ENCODE measurements at regions not wholly inside any gene's neighbourhood (a gene's known extent, or its start where the extent isn't known, plus 50 kb on each side); places are given as distances from the start of the nearest gene placed in this dataset.

GRCh38 chrX:14420841-14421240 lies 108.5 kb upstream of the GLRA2 start:
- H3K36me3 ChIP-seq, result no peaks in the 10 kb centered on the region
- no peak overlapping the region for H3K27ac ChIP-seq
- H3K9me3 ChIP-seq, result no peaks in the 10 kb centered on the region
- H3K27me3 ChIP-seq, result no peaks in the 10 kb centered on the region
- no peak overlapping the region for H3K4me3 ChIP-seq
- no peak for TF ChIP-seq POLR2A (IDR thresholded peaks at IDR 0.05)
- no peak for TF ChIP-seq CTCF (IDR thresholded peaks at IDR 0.05)
- TF ChIP-seq POLR2AphosphoS5 (IDR thresholded peaks at IDR 0.05; ENCODE audit: insufficient read depth in 1 of 2, low read depth in 1 of 2), result no peak
- DNase-seq (ENCODE audit: extremely low spot score in 2 of 2), result no peak
- no peaks in the 10 kb centered on the region for H3K4me1 ChIP-seq
- intact Hi-C loops (cut with DNase I), result no loop called here

GRCh38 chrX:14412686-14413085 lies 116.7 kb upstream of the GLRA2 start:
- no peak for TF ChIP-seq CTCF (IDR thresholded peaks at IDR 0.05)
- TF ChIP-seq POLR2A (IDR thresholded peaks at IDR 0.05), result no peak
- TF ChIP-seq POLR2AphosphoS5 (IDR thresholded peaks at IDR 0.05; ENCODE audit: insufficient read depth in 1 of 2, low read depth in 1 of 2), result no peak
- intact Hi-C loops (cut with DNase I), result no loop called here

DNA sequence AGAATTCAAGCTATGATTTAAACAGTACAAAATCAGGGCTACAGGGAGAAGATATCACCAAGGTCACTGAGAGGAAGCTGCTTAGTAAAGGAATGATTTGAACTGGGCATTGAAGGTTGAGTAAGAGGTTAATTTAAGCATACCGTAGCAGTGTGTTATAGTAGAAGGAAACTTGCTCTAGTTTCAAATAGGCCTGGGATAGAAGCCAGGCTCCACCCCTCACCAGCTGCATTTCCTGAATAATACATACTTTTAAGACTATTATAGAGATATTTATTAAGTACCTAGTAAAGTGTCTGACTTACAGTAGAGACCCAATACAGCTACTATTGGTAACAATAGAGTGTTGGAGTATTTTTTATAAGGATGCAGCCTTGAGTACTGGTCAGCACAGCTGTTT lies 118.0 kb upstream of the GLRA2 start:
- no peaks in the 10 kb centered on the region for H3K36me3 ChIP-seq

More at GRCh38 chrX:14412686-14413085, 116.7 kb upstream of the GLRA2 start:
- Histone ChIP-seq H3K4me3 (no peak overlapping the region), H3K4me1 (no peaks in the 10 kb centered on the region), H3K27me3 (no peaks in the 10 kb centered on the region), H3K27ac (no peak overlapping the region), H3K36me3 (no peaks in the 10 kb centered on the region), H3K9me3 (no peaks in the 10 kb centered on the region)
- no peak for DNase-seq (ENCODE audit: extremely low spot score in 2 of 2)

GRCh38 chrX:14409341-14409740 lies 120.0 kb upstream of the GLRA2 start:
- intact Hi-C loops (cut with DNase I), result no loop called here
- Histone ChIP-seq H3K9me3 (no peaks in the 10 kb centered on the region), H3K27ac (no peak overlapping the region)

More for the DNA sequence above, 118.0 kb upstream of the GLRA2 start:
- Histone ChIP-seq H3K9me3 (no peaks in the 10 kb centered on the region), H3K27me3 (no peaks in the 10 kb centered on the region), H3K27ac (no peak overlapping the region), H3K4me3 (no peak overlapping the region), H3K4me1 (no peaks in the 10 kb centered on the region)
- TF ChIP-seq POLR2AphosphoS5 (IDR thresholded peaks at IDR 0.05; ENCODE audit: insufficient read depth in 1 of 2, low read depth in 1 of 2) (no peak), POLR2A (IDR thresholded peaks at IDR 0.05) (no peak), CTCF (IDR thresholded peaks at IDR 0.05) (no peak)
- no peak for DNase-seq (ENCODE audit: extremely low spot score in 2 of 2)
- intact Hi-C loops (cut with DNase I), result no loop called here

GRCh38 chrX:14406225-14406624 lies 123.1 kb upstream of the GLRA2 start:
- TF ChIP-seq POLR2A (IDR thresholded peaks at IDR 0.05), result no peak
- TF ChIP-seq CTCF (IDR thresholded peaks at IDR 0.05), result no peak
- no peak for TF ChIP-seq POLR2AphosphoS5 (IDR thresholded peaks at IDR 0.05; ENCODE audit: insufficient read depth in 1 of 2, low read depth in 1 of 2)
- Histone ChIP-seq H3K36me3 (no peaks in the 10 kb centered on the region), H3K4me3 (no peak overlapping the region)

More at GRCh38 chrX:14409341-14409740, 120.0 kb upstream of the GLRA2 start:
- Histone ChIP-seq H3K27me3 (no peaks in the 10 kb centered on the region), H3K4me1 (no peaks in the 10 kb centered on the region), H3K4me3 (no peak overlapping the region), H3K36me3 (no peaks in the 10 kb centered on the region)
- DNase-seq (ENCODE audit: extremely low spot score in 2 of 2), result no peak
- TF ChIP-seq POLR2AphosphoS5 (IDR thresholded peaks at IDR 0.05; ENCODE audit: insufficient read depth in 1 of 2, low read depth in 1 of 2) (no peak), CTCF (IDR thresholded peaks at IDR 0.05) (no peak)

More at GRCh38 chrX:14406225-14406624, 123.1 kb upstream of the GLRA2 start:
- no peak for DNase-seq (ENCODE audit: extremely low spot score in 2 of 2)
- no peaks in the 10 kb centered on the region for H3K4me1 ChIP-seq
- H3K27me3 ChIP-seq, result no peaks in the 10 kb centered on the region
- intact Hi-C loops (cut with DNase I), result loop anchor here (2.0 kb wide), 1 partner anchor 45 kb away; no protein-coding TSS in a partner anchor
- H3K27ac ChIP-seq, result no peak overlapping the region
- H3K9me3 ChIP-seq, result no peaks in the 10 kb centered on the region

All from vagina (tissue), 2 donors.